GM23248 (cell line): ENCODE measurements at regions not wholly inside any gene's neighbourhood (a gene's known extent, or its start where the extent isn't known, plus 50 kb on each side); places are given as distances from the start of the nearest gene placed in this dataset.

Experiments used
- DNase-seq: peaks from one replicate; pipeline ENCODE4 v3.0.0-alpha.2; 2015
- H2AFZ ChIP-seq: fragments of 200-600 bp; sonication (generic); 2 replicates; pipeline ENCODE4 v1.6.1; 2016; ENCODE audit warnings: antibody characterized with exemption
- H3F3A ChIP-seq: fragments of 200-600 bp; sonication (generic); 2 replicates; pipeline ENCODE4 v1.6.1; 2016; ENCODE audit warnings: mild to moderate bottlenecking, antibody characterized with exemption, mixed run types; ENCODE audit not compliant: insufficient read depth
- H3K27ac ChIP-seq: fragments of 200-600 bp; sonication (generic); 2 replicates; pipeline ENCODE4 v1.5.1; 2016; ENCODE audit warnings: mild to moderate bottlenecking
- H3K27me3 ChIP-seq: fragments of 200-600 bp; sonication (generic); replicated peaks from 2 replicates; pipeline ENCODE4 v1.6.1; 2016; ENCODE audit warnings: mild to moderate bottlenecking; ENCODE audit not compliant: insufficient read depth
- H3K36me3 ChIP-seq: fragments of 200-600 bp; sonication (generic); 2 replicates; pipeline ENCODE4 v1.6.1; 2016; ENCODE audit warnings: low read depth, mild to moderate bottlenecking
- H3K4me1 ChIP-seq: fragments of 200-600 bp; sonication (generic); 2 replicates; pipeline ENCODE4 v1.6.1; 2016; ENCODE audit warnings: mild to moderate bottlenecking; ENCODE audit not compliant: insufficient read depth
- H3K4me2 ChIP-seq: fragments of 200-600 bp; sonication (generic); one replicate; pipeline ENCODE4 v1.6.1; 2016; ENCODE audit warnings: mild to moderate bottlenecking; ENCODE audit not compliant: unreplicated experiment
- H3K4me3 ChIP-seq: fragments of 200-600 bp; sonication (generic); 2 replicates; pipeline ENCODE4 v1.5.1; 2016; ENCODE audit warnings: mild to moderate bottlenecking
- H3K79me2 ChIP-seq: fragments of 200-600 bp; sonication (generic); 2 replicates; pipeline ENCODE4 v1.6.1; 2016; ENCODE audit warnings: mild to moderate bottlenecking; ENCODE audit not compliant: insufficient read depth
- H3K9ac ChIP-seq: fragments of 200-600 bp; sonication (generic); 2 replicates; pipeline ENCODE4 v1.6.1; 2016; ENCODE audit warnings: mild to moderate bottlenecking
- H3K9me2 ChIP-seq: fragments of 200-600 bp; sonication (generic); 2 replicates; pipeline ENCODE4 v1.6.1; 2016; ENCODE audit warnings: mixed run types, mild to moderate bottlenecking, moderate library complexity; ENCODE audit not compliant: insufficient read depth
- H3K9me3 ChIP-seq: fragments of 200-600 bp; sonication (generic); one replicate; pipeline ENCODE4 v1.6.1; 2017; ENCODE audit warnings: low read depth
- H4K20me1 ChIP-seq: fragments of 200-600 bp; sonication (generic); 2 replicates; pipeline ENCODE4 v1.6.0; 2016; ENCODE audit not compliant: insufficient read depth
- EZH2 ChIP-seq: fragments of 200-600 bp; sonication (generic); IDR thresholded peaks from 2 replicates; pipeline ENCODE4 v1.6.1; 2018; ENCODE audit warnings: antibody characterized with exemption, mild to moderate bottlenecking; ENCODE audit not compliant: insufficient read depth, poor library complexity, severe bottlenecking
- EZH2phosphoT487 ChIP-seq: fragments of 200-600 bp; sonication (generic); IDR thresholded peaks from 2 replicates; pipeline ENCODE4 v1.6.1; 2018; ENCODE audit warnings: antibody characterized with exemption, moderate library complexity, mild to moderate bottlenecking, low read depth; ENCODE audit not compliant: insufficient read depth
- WGBS, 2 experiments: methylation state at CpG; one replicate each; pipeline ENCODE4 v1.1.6; 2015 to 2017; ENCODE audit warnings: low lambda C conversion rate in 2 of 2, low coverage in 1 of 2; ENCODE audit errors: missing lambda C conversion rate in 2 of 2; 5-methylcytosine and 5-hydroxymethylcytosine counted together
- in situ Hi-C: fragments of 300-500 bp; cut with MboI; formaldehyde crosslinking; loops from 2 replicates; pipeline ENCODE4 v1.15.0; 2020

- H2AFZ ChIP-seq = no peak overlapping the region
- in situ Hi-C loops = no loop called here
- H3K27me3 ChIP-seq = no peaks in the 10 kb centered on the region
- H3K36me3 ChIP-seq = no peaks in the 10 kb centered on the region
- no peaks in the 10 kb centered on the region for H3K79me2 ChIP-seq
- H3K9me2 ChIP-seq = no peaks in the 10 kb centered on the region
- no peaks in the 10 kb centered on the region for H3K9me3 ChIP-seq
- H3K9ac ChIP-seq = no peak overlapping the region
- TF ChIP-seq EZH2phosphoT487 = no peak
- TF ChIP-seq EZH2 = no peak
- DNase-seq = no peak
- WGBS, 2 experiments = 60 to 70% methylated on average over 7 of the region's 7 CpGs
- no peak overlapping the region for H3K4me2 ChIP-seq
- no peak overlapping the region for H3K27ac ChIP-seq
- H3K4me3 ChIP-seq = no peak overlapping the region
- no peaks in the 10 kb centered on the region; the same call in 1 of the 2 replicates for H3K4me1 ChIP-seq
- no peaks in the 10 kb centered on the region for H4K20me1 ChIP-seq
- no peaks in the 10 kb centered on the region for H3F3A ChIP-seq
Measured at GRCh38 chr1:228974273-228974672, 239.0 kb downstream of the RHOU start.

DNA sequence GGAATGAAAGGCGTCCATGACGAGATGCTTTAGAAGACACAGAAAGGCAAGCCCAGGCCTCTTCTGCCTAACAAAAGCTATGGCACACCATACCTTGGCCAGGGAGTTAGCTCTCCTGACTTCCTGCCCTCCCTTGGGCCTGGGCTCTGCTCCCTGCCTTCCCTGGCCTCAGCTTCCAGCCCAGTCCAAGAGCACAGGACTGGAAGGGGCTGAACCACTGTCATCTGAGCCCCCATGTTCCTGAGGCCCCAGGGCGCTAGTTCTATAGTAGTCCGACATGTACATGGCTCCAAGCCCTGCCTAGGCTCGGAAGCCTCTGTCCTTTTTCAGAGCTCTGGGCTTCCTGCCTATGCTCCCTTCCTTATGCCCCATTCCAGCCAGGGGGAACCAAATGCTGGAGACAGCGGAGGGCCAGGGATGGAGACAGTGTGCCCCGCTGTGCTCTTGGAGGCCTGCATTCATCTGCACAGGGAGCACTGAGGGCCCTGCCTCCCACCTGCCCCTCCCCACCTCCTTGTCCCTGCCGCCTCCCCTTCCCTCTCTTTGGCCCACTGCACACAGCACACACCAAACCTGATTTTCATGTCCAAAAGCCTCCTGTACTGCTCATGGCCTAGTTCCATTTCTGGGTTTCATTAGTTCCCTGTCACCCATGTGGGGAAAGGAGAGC lies 240.1 kb downstream of the RHOU start:
- TF ChIP-seq EZH2phosphoT487 (no peak), EZH2 (no peak)

DNA sequence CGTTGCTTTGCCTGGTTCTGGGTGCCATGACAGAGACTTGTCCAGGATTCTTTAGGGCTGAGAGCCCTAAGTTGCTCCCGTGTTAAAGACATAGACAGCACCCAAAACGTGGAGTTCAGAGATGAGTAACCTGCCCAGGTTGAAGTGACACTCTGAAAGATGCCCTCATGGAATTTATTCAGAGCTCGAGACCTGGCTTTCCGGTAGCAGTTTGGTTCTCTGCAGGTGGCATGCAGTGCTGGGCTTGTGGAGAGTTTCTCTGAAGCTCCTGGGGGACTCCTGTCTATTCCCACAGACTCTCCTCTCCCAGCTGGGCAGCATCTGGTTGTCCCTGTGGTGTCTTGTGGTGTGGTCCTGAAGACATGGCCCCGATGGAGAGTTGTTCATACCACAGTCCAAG lies 241.0 kb downstream of the RHOU start:
- Histone ChIP-seq H2AFZ (no peak overlapping the region), H3F3A (no peaks in the 10 kb centered on the region), H3K27ac (no peak overlapping the region), H3K79me2 (no peaks in the 10 kb centered on the region), H3K4me2 (no peak overlapping the region), H3K9ac (no peak overlapping the region), H3K36me3 (no peaks in the 10 kb centered on the region), H3K9me2 (no peaks in the 10 kb centered on the region), H3K27me3 (no peaks in the 10 kb centered on the region), H3K9me3 (no peaks in the 10 kb centered on the region), H3K4me1 (no peaks in the 10 kb centered on the region; the same call in 1 of the 2 replicates), H4K20me1 (no peaks in the 10 kb centered on the region), H3K4me3 (no peak overlapping the region)
- no peak for TF ChIP-seq EZH2phosphoT487
- TF ChIP-seq EZH2 = no peak
- 64 to 70% methylated on average over 6 of the region's 6 CpGs for WGBS, 2 experiments
- in situ Hi-C loops = no loop called here
- no peak for DNase-seq

More for the DNA sequence above, 240.1 kb downstream of the RHOU start:
- in situ Hi-C loops = no loop called here
- Histone ChIP-seq H2AFZ (no peak overlapping the region), H4K20me1 (no peaks in the 10 kb centered on the region), H3K9me2 (no peaks in the 10 kb centered on the region), H3K4me2 (no peak overlapping the region), H3K27ac (no peak overlapping the region), H3F3A (no peaks in the 10 kb centered on the region), H3K9ac (no peak overlapping the region), H3K79me2 (no peaks in the 10 kb centered on the region), H3K36me3 (no peaks in the 10 kb centered on the region), H3K4me3 (no peak overlapping the region), H3K27me3 (no peaks in the 10 kb centered on the region), H3K9me3 (no peaks in the 10 kb centered on the region), H3K4me1 (no peaks in the 10 kb centered on the region; the same call in 1 of the 2 replicates)
- no peak for DNase-seq
- WGBS, 2 experiments = 73 to 78% methylated on average over 8 of the region's 8 CpGs

GRCh38 chr1:228977307-228977706 lies 242.0 kb downstream of the RHOU start:
- WGBS, 2 experiments = 87 to 88% methylated on average over 8 of the region's 8 CpGs
- in situ Hi-C loops = no loop called here

GRCh38 chr1:228977741-228978140 lies 242.5 kb downstream of the RHOU start:
- no peaks in the 10 kb centered on the region for H3K36me3 ChIP-seq
- H3K27me3 ChIP-seq = no peaks in the 10 kb centered on the region
- 78 to 80% methylated on average over 3 of the region's 3 CpGs for WGBS, 2 experiments
- no peaks in the 10 kb centered on the region for H3F3A ChIP-seq
- no peak for DNase-seq
- no peak overlapping the region for H3K27ac ChIP-seq
- H4K20me1 ChIP-seq = no peaks in the 10 kb centered on the region
- no peaks in the 10 kb centered on the region for H3K9me3 ChIP-seq
- H3K9ac ChIP-seq = no peak overlapping the region
- no peak overlapping the region for H3K4me2 ChIP-seq
- H2AFZ ChIP-seq = no peak overlapping the region
- in situ Hi-C loops = no loop called here
- TF ChIP-seq EZH2phosphoT487 = no peak
- TF ChIP-seq EZH2 = no peak
- H3K79me2 ChIP-seq = no peaks in the 10 kb centered on the region
- no peaks in the 10 kb centered on the region; the same call in 1 of the 2 replicates for H3K4me1 ChIP-seq
- no peaks in the 10 kb centered on the region for H3K9me2 ChIP-seq
- no peak overlapping the region for H3K4me3 ChIP-seq

More at GRCh38 chr1:228977307-228977706, 242.0 kb downstream of the RHOU start:
- H4K20me1 ChIP-seq = no peaks in the 10 kb centered on the region
- DNase-seq = no peak
- no peak overlapping the region for H3K9ac ChIP-seq
- no peaks in the 10 kb centered on the region for H3K9me2 ChIP-seq
- H3K79me2 ChIP-seq = no peaks in the 10 kb centered on the region
- H3F3A ChIP-seq = no peaks in the 10 kb centered on the region
- no peak overlapping the region for H3K27ac ChIP-seq
- H2AFZ ChIP-seq = no peak overlapping the region
- H3K36me3 ChIP-seq = no peaks in the 10 kb centered on the region
- no peak overlapping the region for H3K4me2 ChIP-seq
- no peak overlapping the region for H3K4me3 ChIP-seq
- H3K27me3 ChIP-seq = no peaks in the 10 kb centered on the region
- no peaks in the 10 kb centered on the region for H3K9me3 ChIP-seq
- TF ChIP-seq EZH2phosphoT487 (no peak), EZH2 (no peak)
- no peaks in the 10 kb centered on the region; the same call in 1 of the 2 replicates for H3K4me1 ChIP-seq
